Neural progenitor cell (in vitro differentiated cells): ENCODE measurements at regions not wholly inside any gene's neighbourhood (a gene's known extent, or its start where the extent isn't known, plus 50 kb on each side); places are given as distances from the start of the nearest gene placed in this dataset.
"Not testable (repeated sequence)": the region's sequence is repeated elsewhere in the genome, so short reads cannot be mapped to it uniquely, and the experiment has no call there.

Source experiments
- EZH2 ChIP-seq: fragments of 200-600 bp; sonication (generic); IDR thresholded peaks from 2 replicates; pipeline ENCODE4 v1.6.1; 2017; ENCODE audit warnings: antibody characterized with exemption, mild to moderate bottlenecking, moderate library complexity
- TF ChIP-seq, protein P1 (sequence below): fragments of 200-600 bp; sonication (generic); IDR thresholded peaks from 2 replicates; pipeline ENCODE4 v1.5.1; 2017; ENCODE audit warnings: antibody characterized with exemption, mild to moderate bottlenecking

DNA sequence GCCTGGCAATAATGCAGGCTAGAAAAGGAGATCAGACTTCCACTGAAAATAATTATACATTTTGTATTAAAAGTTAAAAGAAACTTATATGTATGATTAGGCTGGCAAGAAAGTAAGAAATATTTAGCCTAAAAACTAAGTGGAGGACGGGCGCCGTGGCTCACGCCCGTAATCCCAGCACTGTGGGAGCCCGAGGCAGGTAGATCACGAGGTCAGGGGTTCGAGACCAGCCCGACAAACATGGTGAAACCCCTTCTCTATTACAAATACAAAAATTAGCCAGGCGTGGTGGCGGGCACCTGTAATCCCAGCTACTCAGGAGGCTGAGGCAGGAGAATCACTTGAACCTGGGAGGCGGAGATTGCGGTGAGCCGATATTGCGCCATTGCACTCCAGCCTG is 707.0 kb downstream of the C6orf118 start:
- not testable (repeated sequence) for TF ChIP-seq EZH2
- TF ChIP-seq, protein P1, sequence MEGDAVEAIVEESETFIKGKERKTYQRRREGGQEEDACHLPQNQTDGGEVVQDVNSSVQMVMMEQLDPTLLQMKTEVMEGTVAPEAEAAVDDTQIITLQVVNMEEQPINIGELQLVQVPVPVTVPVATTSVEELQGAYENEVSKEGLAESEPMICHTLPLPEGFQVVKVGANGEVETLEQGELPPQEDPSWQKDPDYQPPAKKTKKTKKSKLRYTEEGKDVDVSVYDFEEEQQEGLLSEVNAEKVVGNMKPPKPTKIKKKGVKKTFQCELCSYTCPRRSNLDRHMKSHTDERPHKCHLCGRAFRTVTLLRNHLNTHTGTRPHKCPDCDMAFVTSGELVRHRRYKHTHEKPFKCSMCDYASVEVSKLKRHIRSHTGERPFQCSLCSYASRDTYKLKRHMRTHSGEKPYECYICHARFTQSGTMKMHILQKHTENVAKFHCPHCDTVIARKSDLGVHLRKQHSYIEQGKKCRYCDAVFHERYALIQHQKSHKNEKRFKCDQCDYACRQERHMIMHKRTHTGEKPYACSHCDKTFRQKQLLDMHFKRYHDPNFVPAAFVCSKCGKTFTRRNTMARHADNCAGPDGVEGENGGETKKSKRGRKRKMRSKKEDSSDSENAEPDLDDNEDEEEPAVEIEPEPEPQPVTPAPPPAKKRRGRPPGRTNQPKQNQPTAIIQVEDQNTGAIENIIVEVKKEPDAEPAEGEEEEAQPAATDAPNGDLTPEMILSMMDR = not testable (repeated sequence)
